Left ventricle myocardium inferior (tissue), 1 donor: ENCODE measurements at regions not wholly inside any gene's neighbourhood (a gene's known extent, or its start where the extent isn't known, plus 50 kb on each side); places are given as distances from the start of the nearest gene placed in this dataset.

ENCODE experiments used
- DNase-seq: peaks from one replicate; pipeline ENCODE4 v3.0.0-alpha.2; 2020
- H3K27ac ChIP-seq: fragments of 200-600 bp; replicated peaks from 2 replicates; pipeline ENCODE4 v1.8.0; 2021
- H3K27me3 ChIP-seq: fragments of 200-600 bp; 2 replicates; pipeline ENCODE4 v1.8.0; 2021; ENCODE audit warnings: low read depth
- H3K36me3 ChIP-seq: fragments of 200-600 bp; 2 replicates; pipeline ENCODE4 v1.8.0; 2021
- H3K4me1 ChIP-seq: fragments of 200-600 bp; 2 replicates; pipeline ENCODE4 v1.8.0; 2021
- H3K4me3 ChIP-seq: fragments of 200-600 bp; 2 replicates; pipeline ENCODE4 v1.8.0; 2021; ENCODE audit warnings: mild to moderate bottlenecking, moderate library complexity
- H3K9me3 ChIP-seq: fragments of 200-600 bp; replicated peaks from 2 replicates; pipeline ENCODE4 v1.8.0; 2021
- intact Hi-C: fragments of 100-400 bp; cut with micrococcal nuclease; formaldehyde crosslinking; loops from one replicate; pipeline ENCODE4 v1.11.0; 2022
- TF ChIP-seq, protein P1 (sequence below): fragments of 200-600 bp; IDR thresholded peaks from 2 replicates; pipeline ENCODE4 v1.8.0; 2021; ENCODE audit warnings: antibody characterized with exemption, mild to moderate bottlenecking, borderline replicate concordance
- donor health status: DM: no; HTN: yes; CAD: no; lungs with severe emphysema.

DNA sequence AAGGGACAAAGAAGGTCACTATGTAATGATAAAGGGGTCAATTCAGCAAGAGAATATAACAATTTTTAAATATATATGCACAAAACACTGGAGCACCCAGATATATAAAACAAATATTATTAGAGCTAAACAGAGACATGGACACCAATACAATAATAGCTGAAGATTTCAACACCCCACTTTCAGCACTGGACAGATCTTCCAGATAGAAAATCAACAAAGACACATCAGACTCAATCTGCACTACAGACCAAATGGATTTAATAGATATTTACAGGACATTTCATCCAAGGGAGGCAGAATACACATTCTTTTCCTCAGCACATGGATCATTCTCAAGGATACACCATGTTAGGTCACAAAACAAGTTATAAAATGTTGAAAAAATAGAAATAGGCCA is 111.4 kb downstream of the SOX3 start:
- intact Hi-C loops = no loop called here
- H3K4me1 ChIP-seq = no peaks in the 10 kb centered on the region
- H3K27me3 ChIP-seq = no peaks in the 10 kb centered on the region
- no peak overlapping the region for H3K4me3 ChIP-seq
- DNase-seq = no peak
- TF ChIP-seq, protein P1, sequence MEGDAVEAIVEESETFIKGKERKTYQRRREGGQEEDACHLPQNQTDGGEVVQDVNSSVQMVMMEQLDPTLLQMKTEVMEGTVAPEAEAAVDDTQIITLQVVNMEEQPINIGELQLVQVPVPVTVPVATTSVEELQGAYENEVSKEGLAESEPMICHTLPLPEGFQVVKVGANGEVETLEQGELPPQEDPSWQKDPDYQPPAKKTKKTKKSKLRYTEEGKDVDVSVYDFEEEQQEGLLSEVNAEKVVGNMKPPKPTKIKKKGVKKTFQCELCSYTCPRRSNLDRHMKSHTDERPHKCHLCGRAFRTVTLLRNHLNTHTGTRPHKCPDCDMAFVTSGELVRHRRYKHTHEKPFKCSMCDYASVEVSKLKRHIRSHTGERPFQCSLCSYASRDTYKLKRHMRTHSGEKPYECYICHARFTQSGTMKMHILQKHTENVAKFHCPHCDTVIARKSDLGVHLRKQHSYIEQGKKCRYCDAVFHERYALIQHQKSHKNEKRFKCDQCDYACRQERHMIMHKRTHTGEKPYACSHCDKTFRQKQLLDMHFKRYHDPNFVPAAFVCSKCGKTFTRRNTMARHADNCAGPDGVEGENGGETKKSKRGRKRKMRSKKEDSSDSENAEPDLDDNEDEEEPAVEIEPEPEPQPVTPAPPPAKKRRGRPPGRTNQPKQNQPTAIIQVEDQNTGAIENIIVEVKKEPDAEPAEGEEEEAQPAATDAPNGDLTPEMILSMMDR = no peak
- H3K36me3 ChIP-seq = no peaks in the 10 kb centered on the region
- H3K27ac ChIP-seq = no peak overlapping the region
- H3K9me3 ChIP-seq = no peaks in the 10 kb centered on the region

DNA sequence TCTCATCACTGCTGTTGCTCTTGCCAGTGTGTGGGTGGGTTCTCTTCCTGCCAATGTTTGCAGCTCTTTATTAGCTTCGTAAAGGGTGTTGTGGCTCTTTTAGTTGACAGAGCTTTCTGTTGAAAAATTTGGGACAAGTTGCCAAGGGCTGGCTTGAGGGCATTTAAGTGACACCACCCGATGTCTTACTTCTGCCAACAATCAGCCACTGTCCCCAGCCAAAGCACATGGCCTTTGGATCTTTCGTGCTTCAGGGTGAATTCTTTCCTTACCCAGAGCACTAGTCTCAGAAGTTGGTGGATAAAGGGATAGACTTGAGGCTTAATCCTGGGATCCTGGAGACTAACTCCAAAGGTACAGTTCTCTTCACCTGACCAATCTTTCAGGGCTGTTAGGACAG is 113.6 kb downstream of the SOX3 start:
- H3K4me1 ChIP-seq = no peaks in the 10 kb centered on the region
- TF ChIP-seq, protein P1 = no peak

DNA sequence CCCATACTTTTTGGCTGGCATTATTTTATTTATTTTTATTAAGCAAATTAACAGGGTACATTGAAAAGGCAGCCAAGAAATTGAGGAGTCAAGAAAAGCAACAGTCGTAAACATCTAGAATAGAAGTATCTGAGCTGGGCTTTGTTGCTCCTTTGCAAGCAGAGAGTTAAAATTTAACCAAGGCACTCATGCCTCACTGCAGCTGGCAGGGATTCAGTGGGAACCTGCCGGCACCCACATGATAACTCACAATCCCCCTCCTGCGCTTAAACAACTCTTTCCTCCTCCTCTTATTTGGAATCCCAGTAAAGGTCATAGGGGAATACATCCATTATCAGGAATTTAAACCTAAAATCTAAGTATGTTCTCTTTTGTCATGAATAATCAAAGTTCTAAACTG is 115.5 kb downstream of the SOX3 start:
- TF ChIP-seq, protein P1 = no peak
- Histone ChIP-seq H3K27me3 (no peaks in the 10 kb centered on the region), H3K36me3 (no peaks in the 10 kb centered on the region), H3K9me3 (no peaks in the 10 kb centered on the region), H3K27ac (no peak overlapping the region), H3K4me1 (no peaks in the 10 kb centered on the region), H3K4me3 (no peak overlapping the region)
- intact Hi-C loops = no loop called here
- DNase-seq = no peak

More for the DNA sequence above, 113.6 kb downstream of the SOX3 start:
- DNase-seq = no peak
- Histone ChIP-seq H3K27me3 (no peaks in the 10 kb centered on the region), H3K4me3 (no peak overlapping the region), H3K36me3 (no peaks in the 10 kb centered on the region), H3K27ac (no peak overlapping the region), H3K9me3 (no peaks in the 10 kb centered on the region)
- intact Hi-C loops = no loop called here

DNA sequence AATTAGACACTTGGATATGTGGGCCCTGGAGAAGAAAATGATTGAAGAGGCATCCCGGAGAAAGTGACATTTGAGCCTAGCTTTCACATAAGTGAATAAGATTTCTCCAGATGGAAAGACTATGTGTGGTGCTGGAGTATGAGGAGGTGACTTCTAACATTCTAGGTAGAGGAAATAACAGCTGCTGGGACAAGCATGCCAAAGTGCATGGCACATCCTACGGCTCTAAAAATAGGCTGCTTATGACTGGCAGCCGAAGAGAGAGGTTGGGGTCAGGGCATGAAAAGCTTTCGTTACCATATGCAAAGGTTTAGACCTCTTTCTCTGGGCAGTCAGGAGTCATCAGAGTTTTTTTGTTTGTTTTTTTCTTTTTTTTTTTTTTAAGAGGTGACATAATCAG is 142.0 kb downstream of the SOX3 start:
- no peak overlapping the region for H3K4me3 ChIP-seq
- no peak overlapping the region for H3K27ac ChIP-seq
- no peaks in the 10 kb centered on the region for H3K36me3 ChIP-seq
- H3K9me3 ChIP-seq = no peaks in the 10 kb centered on the region
- TF ChIP-seq, protein P1 = no peak
- H3K27me3 ChIP-seq = no peaks in the 10 kb centered on the region
- no peaks in the 10 kb centered on the region for H3K4me1 ChIP-seq
- DNase-seq = no peak
- intact Hi-C loops = no loop called here

DNA sequence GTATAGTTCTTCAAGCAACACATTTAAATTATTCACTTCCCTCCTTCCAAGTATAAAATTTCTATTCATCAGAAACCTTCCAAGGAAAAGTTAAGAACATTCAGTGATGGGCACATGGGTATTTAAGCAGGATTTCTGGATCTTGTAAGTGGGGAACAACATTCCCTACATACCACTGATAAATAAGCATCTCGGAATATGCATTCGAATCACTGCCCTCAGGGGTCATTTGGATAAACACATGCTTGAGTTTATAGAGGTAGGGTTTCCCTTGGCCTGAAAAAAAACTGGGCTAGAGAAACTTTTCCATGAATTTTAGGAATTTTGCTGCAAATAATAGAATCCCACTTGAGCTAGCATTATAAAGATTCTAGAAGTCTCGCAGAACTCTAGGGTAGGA is 143.9 kb downstream of the SOX3 start:
- TF ChIP-seq, protein P1 = no peak
- intact Hi-C loops = no loop called here

DNA sequence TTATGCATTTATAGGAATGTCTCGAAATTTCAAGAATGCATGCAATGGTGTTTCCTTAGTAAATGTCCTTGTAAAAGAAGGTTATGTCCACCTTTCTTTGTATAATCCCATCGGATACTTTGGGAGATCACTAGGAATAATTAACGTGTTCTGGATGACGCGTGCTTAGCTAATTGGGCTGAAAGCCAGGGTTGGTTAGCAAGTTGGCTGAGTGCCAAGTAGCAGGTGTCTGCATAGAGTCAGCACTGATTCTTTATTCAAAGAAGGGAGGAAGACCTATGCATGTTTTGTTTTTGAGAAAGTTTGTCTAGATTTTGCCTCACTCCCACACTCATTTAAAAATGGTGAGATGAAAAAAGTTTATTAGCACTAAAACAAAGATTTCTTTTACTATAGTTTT is 144.6 kb downstream of the SOX3 start:
- DNase-seq = no peak
- Histone ChIP-seq H3K4me3 (no peak overlapping the region), H3K4me1 (no peaks in the 10 kb centered on the region), H3K27ac (no peak overlapping the region), H3K9me3 (no peaks in the 10 kb centered on the region), H3K36me3 (no peaks in the 10 kb centered on the region), H3K27me3 (no peaks in the 10 kb centered on the region)
- TF ChIP-seq, protein P1 = no peak
- intact Hi-C loops = no loop called here

More for the DNA sequence above, 143.9 kb downstream of the SOX3 start:
- Histone ChIP-seq H3K36me3 (no peaks in the 10 kb centered on the region), H3K27me3 (no peaks in the 10 kb centered on the region), H3K9me3 (no peaks in the 10 kb centered on the region), H3K4me1 (no peaks in the 10 kb centered on the region), H3K27ac (no peak overlapping the region), H3K4me3 (no peak overlapping the region)
- DNase-seq = no peak
